Tibial nerve (tissue), 4 donors: ENCODE measurements at regions not wholly inside any gene's neighbourhood (a gene's known extent, or its start where the extent isn't known, plus 50 kb on each side); places are given as distances from the start of the nearest gene placed in this dataset.

Experiments
- EP300 ChIP-seq, 2 donors: sonication (generic); formaldehyde crosslinking; IDR thresholded peaks; one replicate each; pipeline ENCODE4 v1.6.1; 2017; ENCODE audit warnings: antibody characterized with exemption in 2 of 2, mild to moderate bottlenecking in 1 of 2
- TF ChIP-seq, protein P1 (sequence below), 5 experiments: fragments of 200-600 bp in 3 of 5; fragments of 450-650 bp in 2 of 5; sonication (generic) in 3 of 5; IDR thresholded peaks; one replicate each; pipeline ENCODE4 v1.5.1; 2016 to 2019; ENCODE audit warnings: antibody characterized with exemption in 5 of 5, mild to moderate bottlenecking in 3 of 5, moderate library complexity in 2 of 5

DNA sequence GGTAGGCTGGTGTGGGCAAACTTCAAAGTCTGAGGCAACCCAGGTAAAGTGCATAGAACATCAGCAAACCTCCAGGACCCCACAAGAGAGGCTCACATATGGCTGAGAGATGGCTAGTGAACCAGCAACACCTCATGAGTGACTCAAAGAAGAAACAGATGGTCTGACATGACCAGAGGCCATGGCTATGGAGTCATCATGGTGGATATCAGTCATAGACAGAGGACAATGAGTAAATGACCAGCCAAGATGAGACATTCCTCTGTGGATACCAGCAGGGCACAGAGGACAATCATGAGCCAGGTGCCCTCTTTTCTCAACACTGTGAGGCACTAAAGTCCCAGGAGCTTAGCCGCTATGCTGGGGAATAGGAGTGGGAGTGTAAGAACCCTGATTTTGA lies 180.8 kb downstream of the RASEF start:
- TF ChIP-seq, protein P1, sequence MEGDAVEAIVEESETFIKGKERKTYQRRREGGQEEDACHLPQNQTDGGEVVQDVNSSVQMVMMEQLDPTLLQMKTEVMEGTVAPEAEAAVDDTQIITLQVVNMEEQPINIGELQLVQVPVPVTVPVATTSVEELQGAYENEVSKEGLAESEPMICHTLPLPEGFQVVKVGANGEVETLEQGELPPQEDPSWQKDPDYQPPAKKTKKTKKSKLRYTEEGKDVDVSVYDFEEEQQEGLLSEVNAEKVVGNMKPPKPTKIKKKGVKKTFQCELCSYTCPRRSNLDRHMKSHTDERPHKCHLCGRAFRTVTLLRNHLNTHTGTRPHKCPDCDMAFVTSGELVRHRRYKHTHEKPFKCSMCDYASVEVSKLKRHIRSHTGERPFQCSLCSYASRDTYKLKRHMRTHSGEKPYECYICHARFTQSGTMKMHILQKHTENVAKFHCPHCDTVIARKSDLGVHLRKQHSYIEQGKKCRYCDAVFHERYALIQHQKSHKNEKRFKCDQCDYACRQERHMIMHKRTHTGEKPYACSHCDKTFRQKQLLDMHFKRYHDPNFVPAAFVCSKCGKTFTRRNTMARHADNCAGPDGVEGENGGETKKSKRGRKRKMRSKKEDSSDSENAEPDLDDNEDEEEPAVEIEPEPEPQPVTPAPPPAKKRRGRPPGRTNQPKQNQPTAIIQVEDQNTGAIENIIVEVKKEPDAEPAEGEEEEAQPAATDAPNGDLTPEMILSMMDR (IDR thresholded peaks at IDR 0.05), result no peak
- no peak for TF ChIP-seq EP300 (IDR thresholded peaks at IDR 0.05)
